Lower leg skin (tissue), 4 donors: ENCODE measurements at regions not wholly inside any gene's neighbourhood (a gene's known extent, or its start where the extent isn't known, plus 50 kb on each side); places are given as distances from the start of the nearest gene placed in this dataset.

Source experiments
- DNase-seq, 2 donors: peaks; one replicate each; pipeline ENCODE4 v3.0.0-alpha.2; 2019; ENCODE audit warnings: low spot score in 2 of 2
- H3K4me3 ChIP-seq: fragments of 200-600 bp; sonication (generic); 2 replicates; pipeline ENCODE4 v1.5.1; 2017; ENCODE audit warnings: mild to moderate bottlenecking, low read depth; ENCODE audit not compliant: poor library complexity, severe bottlenecking
- CTCF ChIP-seq, 3 donors: fragments of 450-650 bp; IDR thresholded peaks; one replicate each; pipeline ENCODE4 v1.5.1; 2016; ENCODE audit warnings: antibody characterized with exemption in 3 of 3, mild to moderate bottlenecking in 3 of 3, moderate library complexity in 2 of 3
- POLR2A ChIP-seq, 2 donors: fragments of 450-650 bp; IDR thresholded peaks; one replicate each; pipeline ENCODE4 v1.6.1; 2016 to 2017; ENCODE audit warnings: antibody characterized with exemption in 2 of 2, mild to moderate bottlenecking in 1 of 2, moderate library complexity in 1 of 2
- WGBS, 2 donors: methylation state at CpG; one replicate each; pipeline ENCODE4 v1.1.5; 2018; 5-methylcytosine and 5-hydroxymethylcytosine counted together
- intact Hi-C: fragments of 100-400 bp; cut with DNase I; formaldehyde crosslinking; loops from one replicate; pipeline ENCODE4 v1.15.0; 2023; ENCODE audit warnings: low total_unique reads

GRCh38 chr6:76634695-76635094 lies 562.2 kb upstream of the IMPG1 start:
- TF ChIP-seq POLR2A (IDR thresholded peaks at IDR 0.05), result no peak
- DNase-seq, result no peak
- intact Hi-C loops, result no loop called here
- H3K4me3 ChIP-seq, result no peak overlapping the region

GRCh38 chr6:76633259-76633658 lies 560.8 kb upstream of the IMPG1 start:
- TF ChIP-seq CTCF (IDR thresholded peaks at IDR 0.05) (no peak), POLR2A (IDR thresholded peaks at IDR 0.05) (no peak)
- 38 to 52% methylated on average over 5 of the region's 5 CpGs for WGBS, 2 donors
- intact Hi-C loops, result no loop called here
- H3K4me3 ChIP-seq, result no peak overlapping the region
- no peak for DNase-seq

- H3K4me3 ChIP-seq, result no peak overlapping the region
- intact Hi-C loops, result no loop called here
- 89 to 94% methylated on average over 9 of the region's 9 CpGs for WGBS, 2 donors
- no peak for DNase-seq
- no peak for TF ChIP-seq CTCF (IDR thresholded peaks at IDR 0.05)
- TF ChIP-seq POLR2A (IDR thresholded peaks at IDR 0.05), result no peak
Observed at GRCh38 chr6:76631622-76632021, 559.2 kb upstream of the IMPG1 start.

GRCh38 chr6:76615395-76615794 lies 542.9 kb upstream of the IMPG1 start:
- H3K4me3 ChIP-seq, result no peak overlapping the region
- WGBS, 2 donors, result 71 to 78% methylated on average over 2 of the region's 2 CpGs
- no peak for DNase-seq
- no peak for TF ChIP-seq POLR2A (IDR thresholded peaks at IDR 0.05)
- TF ChIP-seq CTCF (IDR thresholded peaks at IDR 0.05), result no peak
- intact Hi-C loops, result no loop called here

GRCh38 chr6:76612954-76613353 lies 540.5 kb upstream of the IMPG1 start:
- 49 to 50% methylated on average over 1 of the region's 1 CpG for WGBS, 2 donors
- no peak overlapping the region for H3K4me3 ChIP-seq
- intact Hi-C loops, result no loop called here
- TF ChIP-seq CTCF (IDR thresholded peaks at IDR 0.05) (no peak), POLR2A (IDR thresholded peaks at IDR 0.05) (no peak)
- DNase-seq, result no peak

- no peak overlapping the region for H3K4me3 ChIP-seq
- TF ChIP-seq CTCF (IDR thresholded peaks at IDR 0.05) (no peak), POLR2A (IDR thresholded peaks at IDR 0.05) (no peak)
- DNase-seq, result no peak
- intact Hi-C loops, result no loop called here
- 74 to 85% methylated on average over 4 of the region's 4 CpGs for WGBS, 2 donors
Observed at GRCh38 chr6:76609160-76609559, 536.7 kb upstream of the IMPG1 start.
